ENCODE measurements at regions not wholly inside any gene's neighbourhood (a gene's known extent, or its start where the extent isn't known, plus 50 kb on each side); places are given as distances from the start of the nearest gene placed in this dataset.
"Not testable (repeated sequence)": the region's sequence is repeated elsewhere in the genome, so short reads cannot be mapped to it uniquely, and the experiment has no call there.

DNA sequence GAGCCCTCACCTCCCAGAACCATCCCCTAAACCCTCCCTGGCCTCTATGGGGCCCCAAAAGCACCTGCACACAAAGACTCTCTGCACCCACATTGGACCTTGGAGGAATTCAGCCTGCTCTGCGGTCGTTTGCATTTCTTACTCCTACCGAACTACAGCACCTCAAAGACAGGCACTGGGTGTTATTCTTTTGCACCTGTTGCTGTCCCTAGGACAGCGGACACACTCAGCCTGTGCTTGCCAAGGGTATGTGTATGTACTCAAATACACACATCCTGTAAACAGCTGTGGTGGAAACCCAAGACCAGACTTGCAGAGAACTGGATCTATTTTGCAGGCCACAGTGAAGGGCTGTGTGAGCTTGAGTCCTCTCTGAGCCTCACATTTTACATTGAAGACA is 54.2 kb upstream of the LGALS9B start:
- intact Hi-C loops (cut with DNase I, micrococcal nuclease); H3K27me3 Mint-ChIP-seq; DNase-seq; H3K27me3 ChIP-seq (ENCODE audit: control insufficient read depth in 1 of 2, insufficient read depth in 2 of 2, low read length in 2 of 2); H3K36me3 Mint-ChIP-seq (ENCODE audit: low read depth); H3K27ac Mint-ChIP-seq; H3K4me1 ChIP-seq (ENCODE audit: insufficient read depth, low read length); H3K9me3 Mint-ChIP-seq; H3K4me1 Mint-ChIP-seq (ENCODE audit: low read depth); H3K4me3 ChIP-seq (ENCODE audit: low read length); H3K4me3 Mint-ChIP-seq; ATAC-seq (ENCODE audit: poor library complexity); H3K36me3 ChIP-seq (ENCODE audit: insufficient read depth, low read length); CTCF ChIA-PET; POLR2A ChIA-PET; H3K27ac ChIP-seq (ENCODE audit: low read depth in 1 of 2, low read length in 2 of 2); H3K9me3 ChIP-seq (ENCODE audit: control insufficient read depth in 1 of 2, insufficient read depth in 1 of 2, low read length in 2 of 2): not testable (repeated sequence)

DNA sequence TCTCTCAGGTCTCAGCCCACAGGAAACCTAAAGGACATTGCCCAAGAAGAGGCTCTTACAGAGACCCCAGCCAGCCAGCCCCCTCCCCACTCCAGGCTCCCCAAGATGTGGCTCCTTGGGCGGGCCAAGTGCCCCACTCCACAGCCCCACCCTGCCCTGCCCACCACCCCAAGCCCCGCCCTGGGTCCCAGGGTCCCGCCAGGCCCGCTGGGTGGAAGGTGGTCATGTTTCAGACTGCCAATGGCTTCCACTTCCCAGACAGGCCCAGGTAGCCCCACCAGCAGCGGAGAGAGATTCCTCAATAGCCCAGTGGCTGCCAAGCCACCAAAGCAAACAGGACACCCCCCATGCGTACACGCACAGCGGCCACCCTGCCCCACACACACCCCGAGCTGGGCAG is 51.1 kb upstream of the LGALS9B start:
- H3K27ac Mint-ChIP-seq; H3K4me1 ChIP-seq (ENCODE audit: insufficient read depth, low read length); H3K27me3 ChIP-seq (ENCODE audit: control insufficient read depth in 1 of 2, insufficient read depth in 2 of 2, low read length in 2 of 2); ATAC-seq (ENCODE audit: poor library complexity); intact Hi-C loops (cut with DNase I, micrococcal nuclease); H3K9me3 Mint-ChIP-seq; H3K27me3 Mint-ChIP-seq; H3K4me3 Mint-ChIP-seq; H3K4me3 ChIP-seq (ENCODE audit: low read length); H3K36me3 Mint-ChIP-seq (ENCODE audit: low read depth); CTCF ChIA-PET; H3K9me3 ChIP-seq (ENCODE audit: control insufficient read depth in 1 of 2, insufficient read depth in 1 of 2, low read length in 2 of 2); POLR2A ChIA-PET; DNase-seq; H3K36me3 ChIP-seq (ENCODE audit: insufficient read depth, low read length); H3K27ac ChIP-seq (ENCODE audit: low read depth in 1 of 2, low read length in 2 of 2); H3K4me1 Mint-ChIP-seq (ENCODE audit: low read depth): not testable (repeated sequence)

GRCh38 chr17:20517392-20517791 is 50.1 kb upstream of the LGALS9B start:
- H3K27ac ChIP-seq (ENCODE audit: low read depth in 1 of 2, low read length in 2 of 2); H3K27me3 ChIP-seq (ENCODE audit: control insufficient read depth in 1 of 2, insufficient read depth in 2 of 2, low read length in 2 of 2); H3K4me3 Mint-ChIP-seq; H3K4me3 ChIP-seq (ENCODE audit: low read length); H3K36me3 ChIP-seq (ENCODE audit: insufficient read depth, low read length); H3K36me3 Mint-ChIP-seq (ENCODE audit: low read depth); intact Hi-C loops (cut with DNase I, micrococcal nuclease); H3K9me3 ChIP-seq (ENCODE audit: control insufficient read depth in 1 of 2, insufficient read depth in 1 of 2, low read length in 2 of 2); H3K27ac Mint-ChIP-seq; H3K4me1 Mint-ChIP-seq (ENCODE audit: low read depth); H3K27me3 Mint-ChIP-seq; H3K9me3 Mint-ChIP-seq; H3K4me1 ChIP-seq (ENCODE audit: insufficient read depth, low read length); ATAC-seq (ENCODE audit: poor library complexity); CTCF ChIA-PET; POLR2A ChIA-PET: not testable (repeated sequence)
- DNase-seq: peak in 1 of 14 experiments; percentile 25
